ENCODE measurements at regions not wholly inside any gene's neighbourhood (a gene's known extent, or its start where the extent isn't known, plus 50 kb on each side); places are given as distances from the start of the nearest gene placed in this dataset.

GRCh38 chr13:100941377-100942368 is 267.1 kb upstream of the TMTC4 start:
- Histone ChIP-seq H3K4me3 (no peak overlapping the region), H3K9me3 (no peaks in the 10 kb centered on the region), H3K27ac (no peak overlapping the region), H3K4me1 (no peaks in the 10 kb centered on the region), H3K36me3 (no peaks in the 10 kb centered on the region), H3K27me3 (no peaks in the 10 kb centered on the region)
- intact Hi-C loops (cut with DNase I; ENCODE audit: low total_unique reads): no loop called here
- no peak for DNase-seq (ENCODE audit: low spot score in 2 of 2)
- TF ChIP-seq POLR2AphosphoS5 (IDR thresholded peaks at IDR 0.05) (no peak), POLR2A (IDR thresholded peaks at IDR 0.05) (no peak)
- TF ChIP-seq, protein P1, sequence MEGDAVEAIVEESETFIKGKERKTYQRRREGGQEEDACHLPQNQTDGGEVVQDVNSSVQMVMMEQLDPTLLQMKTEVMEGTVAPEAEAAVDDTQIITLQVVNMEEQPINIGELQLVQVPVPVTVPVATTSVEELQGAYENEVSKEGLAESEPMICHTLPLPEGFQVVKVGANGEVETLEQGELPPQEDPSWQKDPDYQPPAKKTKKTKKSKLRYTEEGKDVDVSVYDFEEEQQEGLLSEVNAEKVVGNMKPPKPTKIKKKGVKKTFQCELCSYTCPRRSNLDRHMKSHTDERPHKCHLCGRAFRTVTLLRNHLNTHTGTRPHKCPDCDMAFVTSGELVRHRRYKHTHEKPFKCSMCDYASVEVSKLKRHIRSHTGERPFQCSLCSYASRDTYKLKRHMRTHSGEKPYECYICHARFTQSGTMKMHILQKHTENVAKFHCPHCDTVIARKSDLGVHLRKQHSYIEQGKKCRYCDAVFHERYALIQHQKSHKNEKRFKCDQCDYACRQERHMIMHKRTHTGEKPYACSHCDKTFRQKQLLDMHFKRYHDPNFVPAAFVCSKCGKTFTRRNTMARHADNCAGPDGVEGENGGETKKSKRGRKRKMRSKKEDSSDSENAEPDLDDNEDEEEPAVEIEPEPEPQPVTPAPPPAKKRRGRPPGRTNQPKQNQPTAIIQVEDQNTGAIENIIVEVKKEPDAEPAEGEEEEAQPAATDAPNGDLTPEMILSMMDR (IDR thresholded peaks at IDR 0.05): no peak

DNA sequence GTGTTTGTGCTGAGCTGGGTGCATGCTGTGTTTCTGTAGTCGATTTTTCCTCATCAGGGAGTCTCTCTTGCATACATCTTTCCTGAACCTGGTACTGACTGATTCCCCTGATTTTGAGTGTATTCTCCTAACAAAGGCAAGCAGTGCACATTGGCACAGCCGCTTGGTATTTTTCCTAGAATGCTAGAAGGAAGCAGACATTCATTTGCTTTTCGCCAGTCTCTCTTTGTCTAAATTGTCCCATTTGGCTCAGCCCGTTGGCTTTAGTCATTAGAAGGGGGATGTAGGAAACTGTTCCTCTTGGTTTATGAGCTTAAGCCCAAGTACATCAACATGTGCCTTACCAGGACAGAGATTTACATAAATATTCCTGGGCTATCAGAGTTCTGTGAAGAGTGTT is 266.1 kb upstream of the TMTC4 start:
- Histone ChIP-seq H3K27me3 (no peaks in the 10 kb centered on the region), H3K9me3 (no peaks in the 10 kb centered on the region), H3K4me3 (no peak overlapping the region), H3K36me3 (no peaks in the 10 kb centered on the region), H3K27ac (no peak overlapping the region), H3K4me1 (no peaks in the 10 kb centered on the region)
- intact Hi-C loops (cut with DNase I; ENCODE audit: low total_unique reads): no loop called here
- TF ChIP-seq, protein P1 (IDR thresholded peaks at IDR 0.05): no peak
- no peak for DNase-seq (ENCODE audit: low spot score in 2 of 2)

DNA sequence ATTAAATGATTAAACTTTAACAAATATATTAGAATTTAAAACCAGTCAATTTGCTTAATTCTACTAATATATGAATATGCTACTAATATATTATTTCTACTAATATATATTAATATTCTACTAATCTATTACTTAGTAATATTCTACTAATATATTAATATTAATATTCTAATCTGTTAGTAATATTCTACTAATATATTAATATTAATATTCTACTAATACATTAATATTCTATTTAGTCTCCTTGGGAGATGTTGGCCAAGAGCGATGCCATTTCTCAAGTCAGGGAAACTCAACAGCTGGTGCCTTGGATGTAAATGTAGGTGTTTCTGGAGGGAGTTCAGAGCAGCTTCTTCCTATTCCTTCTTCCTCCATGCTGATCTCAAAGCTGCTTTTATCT is 259.2 kb upstream of the TMTC4 start:
- intact Hi-C loops (cut with DNase I; ENCODE audit: low total_unique reads): no loop called here
- TF ChIP-seq, protein P1 (IDR thresholded peaks at IDR 0.05): no peak
- TF ChIP-seq POLR2AphosphoS5 (IDR thresholded peaks at IDR 0.05) (no peak), POLR2A (IDR thresholded peaks at IDR 0.05) (no peak)
- DNase-seq (ENCODE audit: low spot score in 2 of 2): no peak
- Histone ChIP-seq H3K9me3 (no peaks in the 10 kb centered on the region), H3K27ac (no peak overlapping the region), H3K4me1 (no peaks in the 10 kb centered on the region), H3K36me3 (no peaks in the 10 kb centered on the region), H3K4me3 (no peak overlapping the region), H3K27me3 (no peaks in the 10 kb centered on the region)

DNA sequence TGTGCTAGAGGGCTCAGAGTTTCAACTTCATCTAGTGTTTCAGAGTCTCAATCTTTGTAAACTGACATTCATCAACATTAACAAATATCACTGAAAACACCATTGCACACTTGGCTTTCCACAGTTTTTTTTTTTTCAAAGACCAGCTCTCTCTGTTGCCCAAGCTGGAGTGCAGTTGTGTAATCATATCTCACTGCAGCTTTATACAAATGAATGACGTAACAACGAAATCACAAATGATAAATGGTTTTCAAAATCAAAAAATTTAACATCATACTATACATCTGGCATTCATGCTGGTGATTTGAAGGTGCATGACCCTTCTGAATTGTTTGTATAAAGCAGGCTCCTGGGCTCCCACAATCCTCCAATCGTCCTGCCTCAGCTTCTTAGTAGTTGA is 248.0 kb upstream of the TMTC4 start:
- Histone ChIP-seq H3K27ac (no peak overlapping the region), H3K27me3 (peaks cover 0 to 3% of the 10 kb centered on the region in 2 donors), H3K4me3 (no peak overlapping the region), H3K36me3 (no peaks in the 10 kb centered on the region), H3K9me3 (no peaks in the 10 kb centered on the region), H3K4me1 (no peaks in the 10 kb centered on the region)
- DNase-seq (ENCODE audit: low spot score in 2 of 2): no peak
- TF ChIP-seq POLR2AphosphoS5 (IDR thresholded peaks at IDR 0.05): no peak
- intact Hi-C loops (cut with DNase I; ENCODE audit: low total_unique reads): no loop called here

GRCh38 chr13:100921139-100921538 is 246.5 kb upstream of the TMTC4 start:
- DNase-seq (ENCODE audit: low spot score in 2 of 2): no peak
- Histone ChIP-seq H3K4me3 (no peak overlapping the region), H3K27me3 (peaks cover 0 to 3% of the 10 kb centered on the region in 2 donors), H3K36me3 (no peaks in the 10 kb centered on the region), H3K9me3 (no peaks in the 10 kb centered on the region), H3K27ac (no peak overlapping the region), H3K4me1 (no peaks in the 10 kb centered on the region)
- intact Hi-C loops (cut with DNase I; ENCODE audit: low total_unique reads): no loop called here
- TF ChIP-seq, protein P1 (IDR thresholded peaks at IDR 0.05): no peak
- TF ChIP-seq POLR2A (IDR thresholded peaks at IDR 0.05) (no peak), POLR2AphosphoS5 (IDR thresholded peaks at IDR 0.05) (no peak)
